MM.1S (cell line): ENCODE measurements at regions not wholly inside any gene's neighbourhood (a gene's known extent, or its start where the extent isn't known, plus 50 kb on each side); places are given as distances from the start of the nearest gene placed in this dataset.

ENCODE experiments used
- EZH2phosphoT487 ChIP-seq: fragments of 300-600 bp; sonication (generic); IDR thresholded peaks from 2 replicates; pipeline ENCODE4 v1.6.1; 2018; ENCODE audit warnings: antibody characterized with exemption, low read length
- TF ChIP-seq, protein P1 (sequence below): fragments of 300-600 bp; sonication (generic); IDR thresholded peaks from 2 replicates; pipeline ENCODE4 v1.5.1; 2016; ENCODE audit warnings: antibody characterized with exemption, low read length, mixed read lengths

DNA sequence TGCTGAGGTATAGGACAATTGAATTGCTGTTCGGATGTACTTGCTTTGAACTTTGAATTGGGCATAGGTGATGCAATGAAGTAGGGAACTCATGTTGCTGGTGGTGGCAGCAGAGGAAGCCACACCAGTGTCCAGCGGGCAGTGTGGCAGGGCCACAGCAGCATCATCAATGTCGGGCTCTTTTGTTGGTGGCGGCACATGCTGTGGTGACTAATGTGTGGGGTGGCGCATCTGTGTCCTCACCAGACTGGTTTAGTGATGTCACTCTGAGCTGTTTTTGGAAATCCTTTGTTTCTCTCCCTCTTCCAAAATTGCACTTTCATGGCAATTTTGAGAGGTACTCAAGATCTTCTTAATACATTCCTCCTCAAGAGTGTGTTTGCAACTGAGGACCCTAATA, 187.6 kb downstream of the ETNK1 start:
- no peak for TF ChIP-seq EZH2phosphoT487
- TF ChIP-seq, protein P1, sequence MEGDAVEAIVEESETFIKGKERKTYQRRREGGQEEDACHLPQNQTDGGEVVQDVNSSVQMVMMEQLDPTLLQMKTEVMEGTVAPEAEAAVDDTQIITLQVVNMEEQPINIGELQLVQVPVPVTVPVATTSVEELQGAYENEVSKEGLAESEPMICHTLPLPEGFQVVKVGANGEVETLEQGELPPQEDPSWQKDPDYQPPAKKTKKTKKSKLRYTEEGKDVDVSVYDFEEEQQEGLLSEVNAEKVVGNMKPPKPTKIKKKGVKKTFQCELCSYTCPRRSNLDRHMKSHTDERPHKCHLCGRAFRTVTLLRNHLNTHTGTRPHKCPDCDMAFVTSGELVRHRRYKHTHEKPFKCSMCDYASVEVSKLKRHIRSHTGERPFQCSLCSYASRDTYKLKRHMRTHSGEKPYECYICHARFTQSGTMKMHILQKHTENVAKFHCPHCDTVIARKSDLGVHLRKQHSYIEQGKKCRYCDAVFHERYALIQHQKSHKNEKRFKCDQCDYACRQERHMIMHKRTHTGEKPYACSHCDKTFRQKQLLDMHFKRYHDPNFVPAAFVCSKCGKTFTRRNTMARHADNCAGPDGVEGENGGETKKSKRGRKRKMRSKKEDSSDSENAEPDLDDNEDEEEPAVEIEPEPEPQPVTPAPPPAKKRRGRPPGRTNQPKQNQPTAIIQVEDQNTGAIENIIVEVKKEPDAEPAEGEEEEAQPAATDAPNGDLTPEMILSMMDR: no peak
